ENCODE measurements at regions not wholly inside any gene's neighbourhood (a gene's known extent, or its start where the extent isn't known, plus 50 kb on each side); places are given as distances from the start of the nearest gene placed in this dataset.

DNA sequence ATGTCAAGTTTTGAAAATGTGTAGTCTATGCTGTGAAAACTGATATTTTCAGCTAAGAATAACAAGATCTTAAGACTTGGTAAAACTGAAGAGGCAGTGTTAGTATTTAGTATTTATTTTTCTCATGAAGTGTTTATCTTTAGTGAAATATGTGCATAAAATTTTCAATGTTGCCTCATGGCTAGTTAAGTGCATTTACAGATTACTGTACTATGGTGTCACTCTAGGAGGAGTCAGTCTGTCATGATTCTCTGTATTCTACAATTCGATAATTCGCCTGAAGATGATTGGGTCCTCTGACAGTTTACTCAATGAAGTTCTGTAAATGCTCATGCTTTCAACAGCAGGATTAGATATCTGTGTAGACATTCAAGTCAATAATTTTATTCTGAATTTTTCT, 488.1 kb upstream of the GRM3 start:
- no peak for TF ChIP-seq CTCF (IDR thresholded peaks at IDR 0.05; ENCODE audit: low read length)
- TF ChIP-seq EZH2 (IDR thresholded peaks at IDR 0.05; ENCODE audit: borderline replicate concordance, low read length) = no peak

Measured in OCI-LY1 (cell line).